RWPE1 (cell line): ENCODE measurements at regions not wholly inside any gene's neighbourhood (a gene's known extent, or its start where the extent isn't known, plus 50 kb on each side); places are given as distances from the start of the nearest gene placed in this dataset.

Experiments used
- CTCF ChIA-PET: fragments of 350-600 bp; sonication (Branson Sonifier 250); formaldehyde crosslinking; extraction: SDS; loops from one replicate; lab custom pipeline; 2021; lab: Yijun Ruan, JAX
- POLR2A ChIA-PET: fragments of 400-600 bp; formaldehyde crosslinking; extraction: SDS; loops from one replicate; lab custom pipeline; 2020; ENCODE audit warnings: antibody characterized with exemption; ENCODE audit not compliant: low non-redundant PET; lab: Yijun Ruan, JAX
- DNase-seq: peaks from one replicate; pipeline ENCODE4 v3.0.0; 2012; ENCODE audit warnings: low spot score
- H3K27ac ChIP-seq: fragments of 450-650 bp; 2 replicates; pipeline ENCODE4 v1.5.1; 2017
- TF ChIP-seq, protein P1 (sequence below): fragments of 450-650 bp; conservative IDR thresholded peaks from 2 replicates; pipeline ENCODE4 v1.5.1; 2017; ENCODE audit warnings: low read depth, mild to moderate bottlenecking

DNA sequence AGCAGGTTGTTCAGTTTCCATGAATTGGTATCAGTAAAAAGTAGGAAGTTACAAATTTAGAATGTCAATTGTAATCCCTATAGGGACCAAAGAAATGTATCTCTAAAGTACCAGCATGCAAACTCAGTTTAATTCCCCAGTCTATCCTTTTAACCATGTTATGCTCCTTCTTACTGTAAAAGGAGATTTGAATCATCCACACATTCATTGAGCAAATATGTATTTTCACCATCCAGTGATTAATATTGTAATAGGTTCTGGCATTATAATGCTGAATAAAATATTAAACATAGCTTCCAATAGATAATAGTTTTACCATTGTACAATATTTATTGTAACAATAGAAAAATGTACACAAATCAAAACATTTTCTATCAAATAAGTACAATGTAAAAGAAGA is 228.2 kb upstream of the SEMA3A start:
- CTCF ChIA-PET: no interaction called here
- POLR2A ChIA-PET: no interaction called here
- no peak for DNase-seq
- TF ChIP-seq, protein P1, sequence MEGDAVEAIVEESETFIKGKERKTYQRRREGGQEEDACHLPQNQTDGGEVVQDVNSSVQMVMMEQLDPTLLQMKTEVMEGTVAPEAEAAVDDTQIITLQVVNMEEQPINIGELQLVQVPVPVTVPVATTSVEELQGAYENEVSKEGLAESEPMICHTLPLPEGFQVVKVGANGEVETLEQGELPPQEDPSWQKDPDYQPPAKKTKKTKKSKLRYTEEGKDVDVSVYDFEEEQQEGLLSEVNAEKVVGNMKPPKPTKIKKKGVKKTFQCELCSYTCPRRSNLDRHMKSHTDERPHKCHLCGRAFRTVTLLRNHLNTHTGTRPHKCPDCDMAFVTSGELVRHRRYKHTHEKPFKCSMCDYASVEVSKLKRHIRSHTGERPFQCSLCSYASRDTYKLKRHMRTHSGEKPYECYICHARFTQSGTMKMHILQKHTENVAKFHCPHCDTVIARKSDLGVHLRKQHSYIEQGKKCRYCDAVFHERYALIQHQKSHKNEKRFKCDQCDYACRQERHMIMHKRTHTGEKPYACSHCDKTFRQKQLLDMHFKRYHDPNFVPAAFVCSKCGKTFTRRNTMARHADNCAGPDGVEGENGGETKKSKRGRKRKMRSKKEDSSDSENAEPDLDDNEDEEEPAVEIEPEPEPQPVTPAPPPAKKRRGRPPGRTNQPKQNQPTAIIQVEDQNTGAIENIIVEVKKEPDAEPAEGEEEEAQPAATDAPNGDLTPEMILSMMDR: no peak
- H3K27ac ChIP-seq: no peak overlapping the region

DNA sequence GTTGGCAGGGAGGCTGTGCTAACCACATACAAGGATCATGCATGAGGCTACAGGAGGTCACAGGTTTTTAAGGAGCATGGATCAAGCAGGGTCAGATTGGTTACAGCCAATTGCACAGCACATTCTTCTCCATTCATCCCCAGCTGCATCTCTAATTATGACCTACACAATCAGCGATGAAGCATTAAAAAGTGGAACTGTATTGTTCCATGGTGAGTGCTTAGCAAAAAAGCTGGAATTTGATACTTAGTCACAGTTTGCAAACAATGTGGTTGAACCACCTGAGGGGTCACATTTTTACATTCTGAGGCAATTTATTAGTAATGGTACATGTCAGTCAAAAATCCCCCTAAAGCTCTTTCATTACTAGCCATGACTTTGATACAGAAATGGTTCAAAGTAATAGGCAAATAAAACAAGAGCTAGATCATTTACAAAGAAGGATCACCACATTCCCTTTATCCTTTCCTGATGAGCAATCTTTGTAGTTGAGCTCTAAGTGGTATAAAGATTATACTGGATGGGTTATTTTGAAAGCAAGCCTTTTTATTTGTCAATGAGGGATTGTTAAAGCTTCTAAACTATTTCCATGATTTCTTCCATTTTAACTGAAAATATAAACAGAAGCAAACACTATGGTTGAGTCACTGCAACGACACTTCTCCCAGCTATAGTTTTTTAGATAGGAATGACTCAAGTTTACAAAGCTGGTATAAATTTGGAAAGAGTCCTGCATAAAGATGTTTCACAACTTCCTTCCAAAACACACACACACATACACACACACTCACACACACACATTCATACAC is 217.8 kb upstream of the SEMA3A start:
- CTCF ChIA-PET: interaction anchor here (0.5 to 0.6 kb wide), 2 partner anchors 218 to 279 kb away, joined by 3 read pairs; no protein-coding TSS in a partner anchor
- peak; percentile 73 for DNase-seq
- H3K27ac ChIP-seq: no peak overlapping the region
- TF ChIP-seq, protein P1: no peak
- POLR2A ChIA-PET: no interaction called here

DNA sequence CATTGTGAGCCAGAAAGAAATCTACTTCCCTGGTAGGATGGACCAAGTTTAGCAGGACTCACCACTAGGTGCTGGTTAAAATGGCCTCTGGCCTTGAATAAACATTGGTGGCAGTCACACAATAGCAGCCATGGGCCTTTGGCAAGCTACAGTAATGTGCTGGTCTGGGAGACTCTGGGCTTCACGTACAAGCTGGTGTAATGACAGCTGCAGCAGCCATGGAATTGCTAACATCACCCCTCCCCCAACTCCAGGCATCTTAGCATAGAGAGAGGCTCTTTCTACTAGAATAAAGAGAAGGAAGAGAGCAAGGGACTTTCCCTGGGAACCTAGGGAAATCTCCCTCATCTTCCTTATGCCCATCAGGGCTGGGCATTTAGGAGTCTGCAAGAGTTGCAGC is 205.1 kb upstream of the SEMA3A start:
- POLR2A ChIA-PET: no interaction called here
- TF ChIP-seq, protein P1: no peak
- CTCF ChIA-PET: no interaction called here
- H3K27ac ChIP-seq: no peak overlapping the region
- no peak for DNase-seq

- DNase-seq: peak; percentile 17
- ChIA-PET CTCF (no interaction called here), POLR2A (no interaction called here)
- no peak overlapping the region for H3K27ac ChIP-seq
- TF ChIP-seq, protein P1: no peak
Observed at GRCh38 chr7:84394219-84394618, 199.6 kb upstream of the SEMA3A start.

- POLR2A ChIA-PET: no interaction called here
- TF ChIP-seq, protein P1: no peak
- H3K27ac ChIP-seq: no peak overlapping the region
- DNase-seq: no peak
- CTCF ChIA-PET: no interaction called here
Observed at GRCh38 chr7:84393786-84394185, 199.2 kb upstream of the SEMA3A start.

- no peak for DNase-seq
- CTCF ChIA-PET: interaction anchor here (0.7 kb wide), 1 partner anchor 165 kb away, joined by 3 read pairs; no protein-coding TSS in a partner anchor
- TF ChIP-seq, protein P1: no peak
- no peak overlapping the region for H3K27ac ChIP-seq
- POLR2A ChIA-PET: no interaction called here
Observed at GRCh38 chr7:84390845-84391244, 196.3 kb upstream of the SEMA3A start.
